ENCODE measurements at regions not wholly inside any gene's neighbourhood (a gene's known extent, or its start where the extent isn't known, plus 50 kb on each side); places are given as distances from the start of the nearest gene placed in this dataset.

GRCh38 chr12:97754306-97754705 is 291.7 kb downstream of the RMST start:
- TF ChIP-seq CTCF (IDR thresholded peaks at IDR 0.05) (no peak), EZH2 (IDR thresholded peaks at IDR 0.05; ENCODE audit: borderline replicate concordance, insufficient read depth, low read depth, low read length, poor library complexity, severe bottlenecking) (no peak)
